ENCODE measurements at regions not wholly inside any gene's neighbourhood (a gene's known extent, or its start where the extent isn't known, plus 50 kb on each side); places are given as distances from the start of the nearest gene placed in this dataset.
A peak's percentile ranks its signal among the peaks of the same experiment; 100 is the strongest.

- DNase-seq (ENCODE audit: low read depth, low spot score): no peak
These were observed 59.9 kb upstream of the DAB2 start for GRCh38 chr5:39484673-39485072.

GRCh38 chr5:39482098-39482497 is 57.3 kb upstream of the DAB2 start:
- no peak for DNase-seq (ENCODE audit: low read depth, low spot score)

- no peak for DNase-seq (ENCODE audit: low read depth, low spot score)
These were observed 54.8 kb upstream of the DAB2 start for GRCh38 chr5:39479537-39479936.

GRCh38 chr5:39478863-39479262 is 54.1 kb upstream of the DAB2 start:
- DNase-seq (ENCODE audit: low read depth, low spot score): no peak

- no peak for DNase-seq (ENCODE audit: low read depth, low spot score)
These were observed 52.1 kb upstream of the DAB2 start for GRCh38 chr5:39476843-39477220.

- DNase-seq (ENCODE audit: low read depth, low spot score): peak; percentile 33
These were observed 51.4 kb upstream of the DAB2 start for GRCh38 chr5:39475881-39476842.

- DNase-seq (ENCODE audit: low read depth, low spot score): no peak
These were observed 50.4 kb upstream of the DAB2 start for GRCh38 chr5:39475159-39475571.
